ENCODE measurements at regions not wholly inside any gene's neighbourhood (a gene's known extent, or its start where the extent isn't known, plus 50 kb on each side); places are given as distances from the start of the nearest gene placed in this dataset.

DNA sequence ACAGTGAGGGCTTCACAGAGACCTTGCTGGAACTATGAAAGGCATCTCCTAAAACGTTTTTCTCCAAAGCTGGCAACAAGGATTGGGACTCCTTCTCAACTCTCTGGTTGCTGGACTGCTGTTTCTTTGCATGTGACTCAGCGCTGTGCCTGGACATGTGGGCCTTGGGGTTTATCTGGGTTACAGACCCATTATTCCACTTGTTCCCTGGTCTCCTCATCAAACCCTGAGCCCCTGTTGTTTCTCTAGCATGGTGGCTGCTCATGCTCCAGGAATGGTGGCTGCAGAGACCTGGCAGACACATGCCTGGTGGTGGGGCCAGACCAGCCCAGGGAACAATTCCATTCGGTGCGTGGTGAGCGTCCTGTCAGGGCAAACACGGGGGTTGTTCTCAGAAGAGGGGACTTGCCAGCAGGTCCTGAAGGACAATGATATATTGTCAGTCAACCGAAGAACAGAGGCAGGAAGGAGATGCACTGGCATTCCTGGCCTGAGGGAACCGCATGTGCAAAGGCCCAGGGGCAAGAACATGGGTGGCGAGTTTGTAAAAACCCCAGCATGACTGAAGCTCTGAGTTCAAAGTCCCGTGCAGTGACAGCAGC lies 320.1 kb upstream of the RTL1 start:
- TF ChIP-seq CTCF (IDR thresholded peaks at IDR 0.05; ENCODE audit: poor library complexity, severe bottlenecking) (no peak), POLR2AphosphoS5 (IDR thresholded peaks at IDR 0.05) (no peak), RAD21 (conservative IDR thresholded peaks at IDR 0.05) (no peak), EP300 (conservative IDR thresholded peaks at IDR 0.05; ENCODE audit: poor library complexity, severe bottlenecking) (no peak), SMC3 (conservative IDR thresholded peaks at IDR 0.05; ENCODE audit: poor library complexity) (no peak), REST (IDR thresholded peaks at IDR 0.05; ENCODE audit: borderline replicate concordance) (no peak), EZH2 (IDR thresholded peaks at IDR 0.05; ENCODE audit: borderline replicate concordance, insufficient read depth, low read length, poor library complexity, severe bottlenecking) (no peak), TAF1 (IDR thresholded peaks at IDR 0.05; ENCODE audit: low read depth) (no peak)

All from neural cell (in vitro differentiated cells).